GM18868 (cell line): ENCODE measurements at regions not wholly inside any gene's neighbourhood (a gene's known extent, or its start where the extent isn't known, plus 50 kb on each side); places are given as distances from the start of the nearest gene placed in this dataset.
"Not testable (repeated sequence)": the region's sequence is repeated elsewhere in the genome, so short reads cannot be mapped to it uniquely, and the experiment has no call there.

Experiments used
- ATAC-seq: cut with Tn5 transposase; IDR thresholded peaks from one replicate; pipeline ENCODE4 v1.9.1; 2021; ENCODE audit warnings: mild to moderate bottlenecking, moderate library complexity; ENCODE audit not compliant: unreplicated experiment

- not testable (repeated sequence) for ATAC-seq
These were observed 588.1 kb downstream of the TTLL7 start for GRCh38 chr1:83410746-83411413.

GRCh38 chr1:83406693-83407371, 592.1 kb downstream of the TTLL7 start:
- ATAC-seq = peak; percentile 33

GRCh38 chr1:83405789-83406188, 593.1 kb downstream of the TTLL7 start:
- ATAC-seq = peak; percentile 43

DNA sequence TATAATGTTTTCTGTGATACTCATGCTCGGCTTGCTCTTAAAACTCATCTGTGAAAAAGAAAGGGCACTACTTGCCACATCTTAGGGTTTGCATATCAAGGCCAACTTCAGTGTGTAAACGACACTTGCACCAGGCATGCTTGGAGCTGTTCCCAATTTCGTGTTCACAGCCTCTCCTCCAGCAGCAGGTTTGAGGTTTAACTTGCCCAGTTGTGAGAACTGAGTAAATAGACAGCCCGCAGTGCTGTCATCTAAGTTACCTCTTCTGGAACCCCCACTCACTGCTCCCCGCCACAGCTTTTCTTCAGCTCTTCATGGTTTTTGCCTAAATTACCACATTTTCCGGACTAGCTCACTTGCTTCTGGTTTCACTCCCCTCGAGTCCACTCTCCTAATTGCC, 595.4 kb downstream of the TTLL7 start:
- peak; percentile 65 for ATAC-seq

- ATAC-seq = not testable (repeated sequence)
These were observed 597.8 kb downstream of the TTLL7 start for GRCh38 chr1:83401146-83401545.

GRCh38 chr1:83400173-83400572, 598.8 kb downstream of the TTLL7 start:
- ATAC-seq = not testable (repeated sequence)

- peak; percentile 71 for ATAC-seq
These were observed 600.8 kb downstream of the TTLL7 start for GRCh38 chr1:83398125-83398524.

GRCh38 chr1:83395130-83395529, 603.8 kb downstream of the TTLL7 start:
- ATAC-seq = not testable (repeated sequence)

GRCh38 chr1:83386946-83387345, 612.0 kb downstream of the TTLL7 start:
- ATAC-seq = not testable (repeated sequence)

DNA sequence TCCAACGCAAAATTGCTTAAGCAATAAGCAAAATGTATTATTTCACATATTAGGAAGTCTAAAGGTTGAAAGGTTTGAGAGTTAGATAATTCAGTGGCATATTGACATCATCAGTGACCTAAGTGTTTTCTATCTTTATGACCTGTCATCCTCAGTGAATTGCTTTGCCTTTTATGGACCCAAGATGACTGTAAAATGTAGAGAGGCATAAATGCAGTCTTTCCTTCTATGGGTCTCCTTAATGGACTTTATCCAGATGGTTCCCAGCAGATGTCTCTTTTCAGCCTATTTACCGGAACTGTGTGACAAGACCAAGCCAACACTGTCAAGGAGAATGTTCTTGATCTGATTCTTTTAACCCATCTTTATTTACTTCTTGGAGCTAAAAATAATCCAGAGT, 615.8 kb downstream of the TTLL7 start:
- ATAC-seq = not testable (repeated sequence)

DNA sequence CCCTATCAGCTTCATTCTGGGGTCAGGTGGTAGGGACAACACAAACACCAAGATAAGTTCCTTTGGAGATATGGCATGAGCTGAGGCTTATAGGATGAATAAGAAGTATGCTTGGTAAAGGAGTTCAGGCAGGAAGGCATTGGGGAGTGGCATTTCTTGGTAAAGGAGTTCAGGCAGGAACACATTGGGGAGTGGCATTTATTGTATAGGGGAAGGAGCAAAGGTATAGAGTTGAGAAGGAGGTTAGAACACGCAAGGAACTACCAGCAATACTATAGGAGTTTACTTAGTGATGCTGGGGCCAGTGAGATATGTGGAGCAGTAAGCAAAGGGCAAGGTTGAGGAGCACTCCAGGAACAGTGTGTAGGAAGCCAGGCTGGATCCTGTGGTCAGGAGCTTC, 625.9 kb downstream of the TTLL7 start:
- not testable (repeated sequence) for ATAC-seq

DNA sequence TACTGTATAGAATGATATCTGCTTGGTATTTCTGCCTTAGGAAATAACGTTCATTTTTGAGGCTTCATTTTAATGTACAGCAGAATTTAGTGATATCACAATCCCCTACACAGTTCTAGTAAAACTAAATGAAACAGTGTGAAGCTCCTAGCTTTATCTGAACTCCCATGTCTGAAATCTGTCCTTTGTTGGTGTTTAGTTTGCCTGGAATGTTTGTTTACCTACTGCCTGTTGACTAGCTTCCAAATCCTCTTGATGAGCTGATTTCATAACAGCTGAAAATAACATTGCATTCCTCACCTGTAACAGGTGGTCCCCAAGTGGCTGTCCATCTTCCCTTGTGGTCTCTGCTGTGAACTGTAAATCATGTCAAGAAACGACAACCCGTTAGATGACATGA, 629.1 kb downstream of the TTLL7 start:
- ATAC-seq = not testable (repeated sequence)

GRCh38 chr1:83365320-83365719, 633.6 kb downstream of the TTLL7 start:
- not testable (repeated sequence) for ATAC-seq

DNA sequence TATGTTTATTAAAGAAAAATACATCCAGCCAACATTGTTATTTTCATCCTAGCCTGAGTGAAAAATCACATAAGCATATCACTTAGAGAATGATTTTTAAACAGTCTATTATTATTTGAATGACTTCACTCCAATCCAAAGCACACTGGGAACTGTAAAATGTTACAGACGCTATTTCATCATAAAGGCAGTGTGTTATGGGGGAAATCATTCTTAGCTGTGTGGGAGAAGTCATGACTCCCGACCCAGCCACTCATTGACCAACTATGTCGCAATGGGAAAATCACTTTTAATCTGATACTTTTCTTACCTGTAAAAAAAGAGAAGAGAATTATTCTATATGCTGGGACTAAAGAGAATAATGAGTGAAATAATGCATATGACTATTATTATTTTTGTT, 653.6 kb downstream of the TTLL7 start:
- not testable (repeated sequence) for ATAC-seq

DNA sequence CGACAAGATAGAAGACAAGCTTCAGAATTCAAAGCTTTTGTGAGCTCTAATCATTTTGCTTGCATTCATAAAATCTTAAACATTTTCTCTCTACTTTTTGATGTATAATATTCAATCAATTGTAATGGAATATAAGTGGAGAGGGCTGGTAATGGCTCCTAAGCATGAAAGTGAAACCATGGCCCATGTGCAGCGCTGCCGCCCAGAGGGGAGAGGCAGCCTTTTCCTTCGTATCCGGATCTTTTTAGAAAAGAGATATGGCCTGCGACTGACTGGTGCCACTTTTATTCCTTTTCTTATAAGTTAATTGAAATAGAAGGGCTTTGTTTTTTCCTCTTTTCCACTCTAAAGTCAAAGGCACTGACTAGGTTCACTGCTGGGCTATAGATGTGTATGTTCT, 655.2 kb downstream of the TTLL7 start:
- not testable (repeated sequence) for ATAC-seq

DNA sequence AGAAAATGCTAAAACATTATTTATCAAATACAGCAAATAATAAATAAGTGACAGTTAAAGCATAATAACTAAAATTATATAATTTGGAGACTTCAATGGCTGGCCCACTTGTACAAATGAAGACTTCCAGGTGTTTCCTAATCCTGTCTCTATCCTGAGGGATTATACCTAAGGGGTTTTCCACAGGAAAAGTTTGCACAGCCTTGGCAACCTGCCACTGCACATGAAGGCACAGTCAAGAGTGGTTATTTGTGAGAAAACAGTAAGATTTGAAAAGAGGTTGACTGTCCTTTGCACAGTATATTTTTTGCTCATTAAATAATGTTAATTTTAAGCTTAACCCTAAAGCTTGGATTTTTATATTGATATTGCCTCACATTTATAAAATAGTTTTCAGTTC, 655.9 kb downstream of the TTLL7 start:
- not testable (repeated sequence) for ATAC-seq

DNA sequence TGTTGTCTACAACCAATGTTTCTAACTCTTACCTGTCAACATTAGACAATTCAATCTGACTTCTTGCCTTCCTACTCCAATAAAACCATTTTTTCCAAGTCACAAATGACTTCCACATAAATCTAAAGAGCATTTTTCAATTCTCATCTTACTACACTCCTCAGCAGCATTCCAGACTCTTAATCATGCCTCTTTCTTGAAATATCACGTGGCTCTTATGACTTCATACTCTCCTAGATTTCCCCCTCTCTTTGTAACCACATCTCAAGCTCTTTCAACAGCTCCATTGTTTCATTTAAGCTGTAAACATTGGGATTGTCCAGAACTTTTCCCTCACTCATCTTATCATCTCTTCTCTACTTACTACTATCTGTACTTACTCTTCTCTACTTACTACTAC, 666.6 kb downstream of the TTLL7 start:
- ATAC-seq = not testable (repeated sequence)

DNA sequence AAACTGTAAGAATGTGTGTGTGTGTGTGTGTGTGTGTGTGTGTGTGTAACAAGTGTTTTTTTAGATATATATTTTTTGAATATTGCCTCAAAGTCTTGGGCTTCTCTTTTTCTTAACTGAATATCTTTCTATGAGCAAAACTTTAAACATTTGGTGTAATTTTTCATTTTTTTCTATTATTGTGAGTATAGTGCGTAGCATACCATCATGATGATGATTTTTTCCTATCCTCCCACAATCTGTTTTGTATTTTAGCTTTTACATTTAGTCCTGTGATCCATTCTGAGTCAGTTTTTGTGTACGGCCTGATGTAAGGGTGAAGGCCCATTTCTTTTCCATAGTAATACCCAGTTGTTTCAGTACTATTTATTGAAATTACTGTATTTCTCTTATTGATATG, 680.6 kb downstream of the TTLL7 start:
- ATAC-seq = no peak

GRCh38 chr1:83315446-83315845, 683.5 kb downstream of the TTLL7 start:
- not testable (repeated sequence) for ATAC-seq

GRCh38 chr1:83310161-83310560, 688.8 kb downstream of the TTLL7 start:
- ATAC-seq = not testable (repeated sequence)

GRCh38 chr1:83309035-83309434, 689.9 kb downstream of the TTLL7 start:
- not testable (repeated sequence) for ATAC-seq

GRCh38 chr1:83306811-83307210, 692.1 kb downstream of the TTLL7 start:
- ATAC-seq = not testable (repeated sequence)
